ENCODE measurements at regions not wholly inside any gene's neighbourhood (a gene's known extent, or its start where the extent isn't known, plus 50 kb on each side); places are given as distances from the start of the nearest gene placed in this dataset.

- TF ChIP-seq CTCF (conservative IDR thresholded peaks at IDR 0.05; ENCODE audit: low read depth, low read length) (no peak), EZH2 (IDR thresholded peaks at IDR 0.05; ENCODE audit: low read length, unreplicated experiment) (no peak), EZH2phosphoT487 (IDR thresholded peaks at IDR 0.05; ENCODE audit: borderline replicate concordance, low read length) (no peak)
Measured at GRCh38 chr1:219269171-219269570, 95.5 kb downstream of the LYPLAL1 start.

Data from PC-3 (cell line).